ENCODE measurements at regions not wholly inside any gene's neighbourhood (a gene's known extent, or its start where the extent isn't known, plus 50 kb on each side); places are given as distances from the start of the nearest gene placed in this dataset.

GRCh38 chr6:92479831-92480230 lies 939.5 kb downstream of the EPHA7 start:
- 95% methylated on average over 1 of the region's 1 CpG; no CpG with 5 or more reads in 1 of the 2 experiments for WGBS, 2 experiments (ENCODE audit: extremely low coverage in 1 of 2, insufficient coverage in 1 of 2, insufficient read length in 1 of 2, insufficient replicate concordance in 2 of 2, low coverage in 1 of 2, low lambda C conversion rate in 2 of 2, missing lambda C conversion rate in 1 of 2)
- no peak overlapping the region for H4K8ac ChIP-seq (ENCODE audit: extremely low read depth, insufficient read depth, low read length)
- H4K5ac ChIP-seq (ENCODE audit: insufficient read length, low read depth, low read length), result no peak overlapping the region
- H3K4ac ChIP-seq (replicated peaks; ENCODE audit: insufficient read length, low read depth, low read length), result no peak overlapping the region
- no peak overlapping the region for H2BK5ac ChIP-seq (ENCODE audit: low read depth, low read length)
- no peak overlapping the region for H3K18ac ChIP-seq (ENCODE audit: extremely low read depth, low read length)
- no peaks in the 10 kb centered on the region for H3K27me3 ChIP-seq (replicated peaks in 1 of 4; ENCODE audit: control insufficient read depth in 3 of 4, extremely low read depth in 1 of 4, insufficient read depth in 3 of 4, low read length in 3 of 4)
- H4K20me1 ChIP-seq (replicated peaks in 1 of 2; ENCODE audit: control insufficient read depth in 1 of 2, insufficient read depth in 2 of 2, low read length in 2 of 2), result no peaks in the 10 kb centered on the region
- H3K36me3 ChIP-seq (ENCODE audit: control insufficient read depth in 2 of 4, insufficient read depth in 4 of 4, low read length in 3 of 4), result no peaks in the 10 kb centered on the region
- peak overlapping the region; percentile 43; the same call in 1 of the 2 replicates for H2AFZ ChIP-seq (ENCODE audit: low read length)
- H3K23me2 ChIP-seq (ENCODE audit: low read depth, low read length), result no peaks in the 10 kb centered on the region
- DNase-seq (ENCODE audit: low read depth in 1 of 2, low spot score in 2 of 2) (no peak), FAIRE-seq (no peak)
- no peak overlapping the region for H2BK20ac ChIP-seq (ENCODE audit: low read length)
- ChIA-PET POLR2A (ENCODE audit: partially characterized antibody) (no interaction called here), CTCF (ENCODE audit: partially characterized antibody) (no interaction called here)
- H3K4me1 ChIP-seq (replicated peaks in 1 of 4; ENCODE audit: control insufficient read depth in 3 of 4, insufficient read depth in 4 of 4, low read length in 3 of 4), result no peaks in the 10 kb centered on the region
- no peak overlapping the region for H3K4me3 ChIP-seq (ENCODE audit: extremely low read depth in 1 of 4, insufficient read depth in 2 of 4, low read depth in 3 of 4, low read length in 4 of 4)
- H3K23ac ChIP-seq (ENCODE audit: insufficient read length), result no peak overlapping the region
- no peak overlapping the region for H3K9ac ChIP-seq (replicated peaks in 1 of 4; ENCODE audit: extremely low read depth in 1 of 4, low read depth in 3 of 4, low read length in 3 of 4)
- no peak overlapping the region for H3K27ac ChIP-seq (ENCODE audit: low read depth, low read length)
- H2BK15ac ChIP-seq (ENCODE audit: low read length), result no peak overlapping the region
- no peak overlapping the region for H2BK12ac ChIP-seq (ENCODE audit: low read depth, low read length)
- H2AK5ac ChIP-seq (ENCODE audit: low read depth, low read length), result no peak overlapping the region
- no peak overlapping the region for H2BK120ac ChIP-seq (replicated peaks; ENCODE audit: low read depth, low read length)
- H3K56ac ChIP-seq (replicated peaks; ENCODE audit: insufficient read length, low read depth, low read length), result no peak overlapping the region
- H4K91ac ChIP-seq (replicated peaks; ENCODE audit: insufficient read length, low read length), result no peak overlapping the region
- no peak overlapping the region for H3K14ac ChIP-seq (ENCODE audit: insufficient read length)
- H3K79me2 ChIP-seq (ENCODE audit: control insufficient read depth in 1 of 2, insufficient read depth in 2 of 2, low read length in 2 of 2), result no peaks in the 10 kb centered on the region
- no peaks in the 10 kb centered on the region for H3K79me1 ChIP-seq (ENCODE audit: low read depth, low read length)
- H3K9me3 ChIP-seq (ENCODE audit: insufficient read depth in 2 of 2, low read depth in 1 of 2, low read length in 1 of 2), result no peaks in the 10 kb centered on the region
- H3K4me2 ChIP-seq (ENCODE audit: insufficient read depth in 1 of 2, low read depth in 2 of 2, low read length in 2 of 2), result no peak overlapping the region
- TF ChIP-seq TCF12 (IDR thresholded peaks at IDR 0.05; ENCODE audit: low read depth, low read length) (no peak), POLR2AphosphoS5 (IDR thresholded peaks at IDR 0.05; ENCODE audit: low read depth, low read length) (no peak), BACH1 (IDR thresholded peaks at IDR 0.05; ENCODE audit: low read length) (no peak), NANOG (IDR thresholded peaks at IDR 0.05; ENCODE audit: insufficient read depth, low read depth, low read length, poor library complexity, severe bottlenecking) (no peak), KDM1A (IDR thresholded peaks at IDR 0.05; ENCODE audit: borderline replicate concordance, low read length) (no peak), BRCA1 (IDR thresholded peaks at IDR 0.05; ENCODE audit: low read depth, low read length) (no peak), TEAD4 (IDR thresholded peaks at IDR 0.05; ENCODE audit: low read depth, low read length) (no peak), SP1 (IDR thresholded peaks at IDR 0.05; ENCODE audit: low read depth, low read length) (no peak), RBBP5 (IDR thresholded peaks at IDR 0.05; ENCODE audit: borderline replicate concordance, low read depth, low read length) (no peak), CEBPB (IDR thresholded peaks at IDR 0.05; ENCODE audit: low read depth, low read length) (no peak), ATF2 (IDR thresholded peaks at IDR 0.05; ENCODE audit: low read length) (no peak), CBX5 (IDR thresholded peaks at IDR 0.05; ENCODE audit: low read depth, low read length) (no peak), PHF8 (conservative IDR thresholded peaks at IDR 0.05; ENCODE audit: low read depth, low read length) (no peak), SUZ12 (IDR thresholded peaks at IDR 0.05; ENCODE audit: low read length) (no peak), TAF7 (optimal IDR thresholded peaks at IDR 0.05; ENCODE audit: borderline replicate concordance, low read depth, low read length) (no peak)

Measured in H1 (cell line).